DOHH2 (cell line): ENCODE measurements at regions not wholly inside any gene's neighbourhood (a gene's known extent, or its start where the extent isn't known, plus 50 kb on each side); places are given as distances from the start of the nearest gene placed in this dataset.

Experiments
- CTCF ChIP-seq: fragments of 200-600 bp; sonication (generic); IDR thresholded peaks from one replicate; pipeline ENCODE4 v1.5.1; 2014; ENCODE audit warnings: antibody characterized with exemption, mild to moderate bottlenecking, low read depth, low read length; ENCODE audit not compliant: poor library complexity, severe bottlenecking
- EZH2phosphoT487 ChIP-seq: fragments of 200-600 bp; sonication (generic); IDR thresholded peaks from 2 replicates; pipeline ENCODE4 v1.6.1; 2017; ENCODE audit warnings: borderline replicate concordance, mild to moderate bottlenecking, antibody characterized with exemption, low read length, moderate library complexity, mixed read lengths

GRCh38 chrX:79288733-79289132, 78.4 kb downstream of the ITM2A start:
- TF ChIP-seq CTCF (no peak), EZH2phosphoT487 (no peak)
